NT2/D1 (cell line): ENCODE measurements at regions not wholly inside any gene's neighbourhood (a gene's known extent, or its start where the extent isn't known, plus 50 kb on each side); places are given as distances from the start of the nearest gene placed in this dataset.

Experiments used
- DNase-seq: peaks from one replicate; pipeline ENCODE4 v3.0.0-alpha.2; 2011; ENCODE audit warnings: low read depth, low spot score
- H3K27me3 ChIP-seq: 2 replicates; pipeline ENCODE4 v1.6.0; 2011; ENCODE audit warnings: mild to moderate bottlenecking; ENCODE audit not compliant: insufficient read length, insufficient read depth
- H3K36me3 ChIP-seq: 2 replicates; pipeline ENCODE4 v1.6.1; 2011; ENCODE audit warnings: mild to moderate bottlenecking, low read length, mixed read lengths; ENCODE audit not compliant: insufficient read depth, insufficient read length
- H3K4me1 ChIP-seq: 2 replicates; pipeline ENCODE4 v1.5.1; 2011; ENCODE audit not compliant: insufficient read depth, insufficient read length
- H3K4me3 ChIP-seq: 2 replicates; pipeline ENCODE4 v1.5.1; 2011; ENCODE audit warnings: low read depth; ENCODE audit not compliant: insufficient read length
- H3K9ac ChIP-seq: 2 replicates; pipeline ENCODE4 v1.6.0; 2011; ENCODE audit warnings: low read depth; ENCODE audit not compliant: insufficient read length
- H3K9me3 ChIP-seq: 2 replicates; pipeline ENCODE4 v1.5.1; 2011; ENCODE audit warnings: mild to moderate bottlenecking, low read length; ENCODE audit not compliant: insufficient read depth
- SUZ12 ChIP-seq: IDR thresholded peaks from 2 replicates; pipeline ENCODE4 v1.6.1; 2011; ENCODE audit not compliant: insufficient read length, insufficient read depth; ENCODE audit errors: extremely low read depth
- YY1 ChIP-seq: IDR thresholded peaks from 2 replicates; pipeline ENCODE4 v1.6.1; 2011; ENCODE audit not compliant: insufficient read length, insufficient read depth
- ZNF274 ChIP-seq: IDR thresholded peaks from 2 replicates; pipeline ENCODE4 v1.6.1; 2011; ENCODE audit warnings: mild to moderate bottlenecking, low read depth, low read length

GRCh38 chrX:110944751-110945675 lies 149.4 kb upstream of the CHRDL1 start:
- peak overlapping the region; percentile 49 for H3K4me3 ChIP-seq
- H3K27me3 ChIP-seq, result peaks cover 23% of the 10 kb centered on the region
- no peaks in the 10 kb centered on the region for H3K4me1 ChIP-seq
- H3K36me3 ChIP-seq, result no peaks in the 10 kb centered on the region
- H3K9me3 ChIP-seq, result no peaks in the 10 kb centered on the region
- TF ChIP-seq YY1 (no peak), ZNF274 (no peak), SUZ12 (no peak)
- peak; percentile 6 for DNase-seq
- peak overlapping the region; percentile 61 for H3K9ac ChIP-seq

DNA sequence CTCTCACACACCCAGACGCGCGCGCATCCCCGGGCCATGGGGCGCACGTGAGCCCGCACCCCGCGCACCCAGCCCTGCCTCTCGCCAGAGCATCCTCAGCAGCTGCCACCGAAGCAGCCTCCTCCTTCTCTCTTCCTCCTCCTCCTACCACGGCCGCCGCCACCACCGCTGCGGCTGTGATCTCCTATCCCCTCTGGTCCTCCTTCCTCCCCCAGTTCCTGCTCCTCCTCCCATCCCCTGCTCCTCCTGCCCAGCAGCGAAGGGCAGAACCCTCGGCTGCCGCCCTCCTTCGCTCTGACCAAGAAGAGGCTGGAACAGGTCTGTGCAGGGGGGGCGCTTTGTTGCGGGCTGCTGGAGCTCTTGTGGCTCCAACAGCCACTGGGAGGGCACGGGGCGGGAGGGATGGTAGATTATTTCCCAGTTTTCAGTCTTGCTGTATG lies 148.7 kb upstream of the CHRDL1 start:
- peak overlapping the region; percentile 49 for H3K4me3 ChIP-seq
- H3K9ac ChIP-seq, result peak overlapping the region; percentile 61
- peaks cover 23% of the 10 kb centered on the region for H3K27me3 ChIP-seq
- no peaks in the 10 kb centered on the region for H3K36me3 ChIP-seq
- DNase-seq, result peak; percentile 2
- no peak for TF ChIP-seq SUZ12
- TF ChIP-seq YY1, result no peak
- no peak for TF ChIP-seq ZNF274
- no peaks in the 10 kb centered on the region for H3K4me1 ChIP-seq
- no peaks in the 10 kb centered on the region for H3K9me3 ChIP-seq

DNA sequence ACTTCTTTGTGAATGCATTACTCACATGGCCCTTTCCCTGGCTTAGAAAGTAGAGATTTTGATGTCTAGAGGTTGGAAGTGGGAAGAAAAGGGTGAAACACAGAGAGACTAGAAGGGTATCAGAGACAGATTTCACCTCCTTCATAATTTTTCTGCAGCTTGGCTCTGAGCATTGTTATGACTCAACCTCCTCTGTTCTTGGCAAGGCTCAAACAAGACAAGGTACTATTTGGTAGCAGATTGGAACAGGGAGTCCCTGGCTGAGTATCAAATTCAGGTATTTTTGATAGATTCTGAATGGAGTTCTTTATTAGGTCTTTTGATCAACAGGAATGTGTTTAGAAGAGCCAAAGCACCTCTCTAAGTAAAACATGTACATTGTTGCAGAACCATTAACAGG lies 146.3 kb upstream of the CHRDL1 start:
- TF ChIP-seq ZNF274 (no peak), YY1 (no peak)
- Histone ChIP-seq H3K4me3 (no peak overlapping the region), H3K4me1 (no peaks in the 10 kb centered on the region), H3K36me3 (no peaks in the 10 kb centered on the region), H3K9me3 (no peaks in the 10 kb centered on the region), H3K27me3 (peaks cover 23% of the 10 kb centered on the region), H3K9ac (no peak overlapping the region)
- DNase-seq, result no peak

DNA sequence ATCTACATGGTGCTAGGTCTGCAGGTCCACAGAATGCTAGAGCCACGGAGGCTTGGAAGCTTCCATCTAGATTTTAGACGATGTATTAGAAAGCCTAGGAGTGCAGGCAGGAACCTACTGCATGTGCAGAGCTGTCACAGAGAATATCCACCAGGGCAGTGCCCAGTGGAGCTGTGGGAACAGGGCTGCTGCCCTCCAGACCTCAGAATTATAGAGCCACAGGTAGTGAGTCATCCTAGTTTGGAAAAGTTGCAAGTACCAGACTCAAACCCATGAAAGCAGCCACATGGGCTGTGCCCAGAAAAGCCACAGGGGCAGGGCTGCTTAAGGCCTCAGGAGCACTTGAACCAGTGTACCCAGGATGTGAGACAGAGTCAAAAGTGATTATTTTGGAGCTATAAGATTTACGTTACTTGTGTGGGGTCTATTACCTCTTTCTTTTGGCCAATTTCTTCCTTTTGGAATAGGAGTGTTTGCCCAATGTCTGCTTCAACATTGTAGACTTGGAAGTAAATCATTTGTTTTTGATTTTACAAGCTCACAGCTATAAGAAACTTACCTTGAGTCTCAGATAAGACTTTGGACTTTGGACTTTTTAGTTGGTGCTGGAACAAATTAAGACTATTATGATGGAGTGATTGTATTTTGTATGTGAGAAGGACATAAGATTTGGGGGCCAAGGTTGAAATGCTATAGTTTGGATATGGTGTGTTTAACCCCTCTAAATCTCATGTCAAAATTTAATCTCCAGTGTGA lies 143.5 kb upstream of the CHRDL1 start:
- peaks cover 16% of the 10 kb centered on the region for H3K27me3 ChIP-seq
- no peak for DNase-seq
- no peak overlapping the region for H3K9ac ChIP-seq
- H3K4me1 ChIP-seq, result no peaks in the 10 kb centered on the region
- TF ChIP-seq ZNF274 (no peak), SUZ12 (no peak), YY1 (no peak)
- no peak overlapping the region for H3K4me3 ChIP-seq
- no peaks in the 10 kb centered on the region for H3K9me3 ChIP-seq
- H3K36me3 ChIP-seq, result no peaks in the 10 kb centered on the region

GRCh38 chrX:110924871-110925270 lies 129.3 kb upstream of the CHRDL1 start:
- Histone ChIP-seq H3K9ac (no peak overlapping the region), H3K4me1 (no peaks in the 10 kb centered on the region), H3K27me3 (no peaks in the 10 kb centered on the region), H3K9me3 (no peaks in the 10 kb centered on the region), H3K36me3 (no peaks in the 10 kb centered on the region), H3K4me3 (no peak overlapping the region)
- no peak for TF ChIP-seq ZNF274
- TF ChIP-seq SUZ12, result no peak
- TF ChIP-seq YY1, result no peak
- no peak for DNase-seq

GRCh38 chrX:110920991-110921390 lies 125.4 kb upstream of the CHRDL1 start:
- Histone ChIP-seq H3K9me3 (no peaks in the 10 kb centered on the region), H3K9ac (no peak overlapping the region), H3K4me3 (no peak overlapping the region), H3K27me3 (no peaks in the 10 kb centered on the region), H3K36me3 (no peaks in the 10 kb centered on the region), H3K4me1 (no peaks in the 10 kb centered on the region)
- TF ChIP-seq YY1 (no peak), SUZ12 (no peak), ZNF274 (no peak)
- DNase-seq, result no peak

DNA sequence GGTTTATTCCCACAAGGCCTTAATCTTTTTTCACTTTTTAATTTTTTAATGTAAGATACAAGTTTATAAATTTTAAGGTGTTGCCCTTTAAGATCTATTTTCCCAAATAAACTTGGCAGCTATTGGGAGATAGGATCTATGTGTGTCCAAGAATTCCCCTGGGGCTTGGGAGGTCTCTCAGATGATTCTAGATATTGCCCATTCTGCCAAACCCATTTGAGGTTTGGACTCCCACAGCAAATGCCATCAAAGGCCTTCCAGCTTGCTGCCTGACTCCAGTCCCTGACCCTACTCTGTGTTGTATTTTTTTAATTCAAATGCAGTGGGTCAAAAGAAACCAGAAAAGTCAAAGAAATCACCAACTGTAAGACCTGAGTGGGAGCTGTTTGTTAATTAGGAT lies 120.0 kb upstream of the CHRDL1 start:
- no peak for DNase-seq
- Histone ChIP-seq H3K36me3 (no peaks in the 10 kb centered on the region), H3K9me3 (no peaks in the 10 kb centered on the region), H3K27me3 (no peaks in the 10 kb centered on the region), H3K4me1 (no peaks in the 10 kb centered on the region), H3K4me3 (no peak overlapping the region), H3K9ac (no peak overlapping the region)
- TF ChIP-seq ZNF274, result no peak
- no peak for TF ChIP-seq SUZ12
- TF ChIP-seq YY1, result no peak
